Lower lobe of right lung (tissue), 2 donors: ENCODE measurements at regions not wholly inside any gene's neighbourhood (a gene's known extent, or its start where the extent isn't known, plus 50 kb on each side); places are given as distances from the start of the nearest gene placed in this dataset.

Experiments used
- ATAC-seq, 2 donors: fragments of 200-7000 bp; cut with Tn5 transposase; one replicate each; pipeline ENCODE4 v1.9.1; 2020 to 2022; ENCODE audit warnings: mild to moderate bottlenecking in 2 of 2, moderate library complexity in 2 of 2
- DNase-seq: peaks from one replicate; pipeline ENCODE4 v3.0.0-alpha.2; 2020
- H3K27ac ChIP-seq: fragments of 200-600 bp; one replicate; pipeline ENCODE4 v1.8.0; 2022
- H3K27me3 ChIP-seq: fragments of 200-600 bp; one replicate; pipeline ENCODE4 v1.8.0; 2022; ENCODE audit warnings: low read depth
- H3K36me3 ChIP-seq: fragments of 200-600 bp; one replicate; pipeline ENCODE4 v1.8.0; 2022; ENCODE audit warnings: mild to moderate bottlenecking
- H3K4me1 ChIP-seq: fragments of 200-600 bp; one replicate; pipeline ENCODE4 v1.8.0; 2022
- H3K4me3 ChIP-seq: fragments of 200-600 bp; one replicate; pipeline ENCODE4 v1.8.0; 2022; ENCODE audit warnings: mild to moderate bottlenecking
- H3K9me3 ChIP-seq: fragments of 200-600 bp; one replicate; pipeline ENCODE4 v1.8.0; 2022
- intact Hi-C: fragments of 100-400 bp; cut with DNase I; formaldehyde crosslinking; loops from one replicate; pipeline ENCODE4 v1.11.0; 2022
- TF ChIP-seq, protein P1 (sequence below): fragments of 200-600 bp; IDR thresholded peaks from one replicate; pipeline ENCODE4 v1.8.0; 2022; ENCODE audit warnings: antibody characterized with exemption, mild to moderate bottlenecking
- donor health status: DM: no; HTN: yes; CAD: no; lungs with severe emphysema.

DNA sequence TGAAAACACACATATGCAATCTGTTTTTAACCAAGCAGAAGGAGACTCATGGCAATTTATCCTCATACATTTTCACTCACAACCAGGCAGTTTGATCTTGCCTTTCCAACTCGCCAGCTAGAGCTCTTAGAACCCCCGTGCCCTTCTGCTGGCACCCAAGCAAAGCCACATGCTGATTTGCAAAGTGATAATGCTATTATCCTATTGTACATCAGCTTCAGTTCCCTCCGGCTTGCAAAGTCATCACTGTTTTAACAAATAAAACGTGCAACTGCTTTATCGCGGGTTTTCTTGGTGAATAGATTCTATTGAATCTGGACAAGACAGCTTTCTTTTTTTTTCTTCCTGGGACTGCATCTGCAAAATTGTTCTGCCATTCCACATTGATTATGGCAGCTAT, 314.6 kb downstream of the LNPK start:
- no peaks in the 10 kb centered on the region for H3K36me3 ChIP-seq
- no peak overlapping the region for H3K27ac ChIP-seq
- TF ChIP-seq, protein P1, sequence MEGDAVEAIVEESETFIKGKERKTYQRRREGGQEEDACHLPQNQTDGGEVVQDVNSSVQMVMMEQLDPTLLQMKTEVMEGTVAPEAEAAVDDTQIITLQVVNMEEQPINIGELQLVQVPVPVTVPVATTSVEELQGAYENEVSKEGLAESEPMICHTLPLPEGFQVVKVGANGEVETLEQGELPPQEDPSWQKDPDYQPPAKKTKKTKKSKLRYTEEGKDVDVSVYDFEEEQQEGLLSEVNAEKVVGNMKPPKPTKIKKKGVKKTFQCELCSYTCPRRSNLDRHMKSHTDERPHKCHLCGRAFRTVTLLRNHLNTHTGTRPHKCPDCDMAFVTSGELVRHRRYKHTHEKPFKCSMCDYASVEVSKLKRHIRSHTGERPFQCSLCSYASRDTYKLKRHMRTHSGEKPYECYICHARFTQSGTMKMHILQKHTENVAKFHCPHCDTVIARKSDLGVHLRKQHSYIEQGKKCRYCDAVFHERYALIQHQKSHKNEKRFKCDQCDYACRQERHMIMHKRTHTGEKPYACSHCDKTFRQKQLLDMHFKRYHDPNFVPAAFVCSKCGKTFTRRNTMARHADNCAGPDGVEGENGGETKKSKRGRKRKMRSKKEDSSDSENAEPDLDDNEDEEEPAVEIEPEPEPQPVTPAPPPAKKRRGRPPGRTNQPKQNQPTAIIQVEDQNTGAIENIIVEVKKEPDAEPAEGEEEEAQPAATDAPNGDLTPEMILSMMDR = no peak
- no peaks in the 10 kb centered on the region for H3K27me3 ChIP-seq
- intact Hi-C loops = no loop called here
- DNase-seq (no peak), ATAC-seq (no peak)
- no peaks in the 10 kb centered on the region for H3K4me1 ChIP-seq
- no peaks in the 10 kb centered on the region for H3K9me3 ChIP-seq
- no peak overlapping the region for H3K4me3 ChIP-seq

DNA sequence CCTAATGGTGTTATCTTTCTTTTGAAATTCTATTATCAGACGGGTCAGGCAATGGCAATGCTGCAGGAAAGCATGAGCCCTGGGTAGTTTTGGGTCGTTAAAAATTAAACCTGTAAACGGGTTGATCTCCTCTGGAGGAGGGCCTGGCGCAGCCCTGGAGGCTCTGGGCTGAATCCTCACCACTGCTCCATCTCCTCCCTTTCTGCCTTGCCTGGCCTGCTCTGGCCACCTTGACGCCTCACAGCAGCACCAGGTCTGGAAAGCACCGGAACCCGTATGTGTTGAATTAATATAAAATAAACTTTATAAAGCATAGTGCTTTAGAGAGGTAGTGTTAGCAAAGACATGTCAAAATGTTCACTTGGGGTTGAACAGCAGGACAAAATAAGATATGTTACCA, 316.1 kb downstream of the LNPK start:
- DNase-seq (no peak), ATAC-seq (no peak)
- Histone ChIP-seq H3K4me3 (no peak overlapping the region), H3K27me3 (no peaks in the 10 kb centered on the region), H3K27ac (no peak overlapping the region), H3K36me3 (no peaks in the 10 kb centered on the region), H3K4me1 (no peaks in the 10 kb centered on the region), H3K9me3 (no peaks in the 10 kb centered on the region)
- TF ChIP-seq, protein P1 = no peak
- intact Hi-C loops = no loop called here

DNA sequence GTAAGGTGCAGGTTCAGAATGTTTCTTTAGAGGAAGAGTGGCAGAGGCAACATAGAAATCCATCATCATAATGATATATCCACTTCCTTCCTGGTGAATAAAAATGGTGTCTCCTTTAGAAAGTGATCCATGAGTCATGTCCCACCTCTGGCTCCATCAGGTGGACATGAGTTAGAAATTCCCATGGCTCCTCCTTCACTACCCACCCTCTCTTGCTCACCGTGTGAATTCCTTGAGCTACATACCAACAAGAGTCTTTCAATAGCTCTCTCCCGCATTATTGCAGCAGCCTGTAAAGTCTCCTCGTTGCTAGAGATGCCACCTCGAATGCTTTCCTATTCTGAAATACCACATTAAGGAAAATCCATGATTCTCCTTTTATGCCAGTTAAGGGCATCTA, 317.6 kb downstream of the LNPK start:
- no peak for ATAC-seq

DNA sequence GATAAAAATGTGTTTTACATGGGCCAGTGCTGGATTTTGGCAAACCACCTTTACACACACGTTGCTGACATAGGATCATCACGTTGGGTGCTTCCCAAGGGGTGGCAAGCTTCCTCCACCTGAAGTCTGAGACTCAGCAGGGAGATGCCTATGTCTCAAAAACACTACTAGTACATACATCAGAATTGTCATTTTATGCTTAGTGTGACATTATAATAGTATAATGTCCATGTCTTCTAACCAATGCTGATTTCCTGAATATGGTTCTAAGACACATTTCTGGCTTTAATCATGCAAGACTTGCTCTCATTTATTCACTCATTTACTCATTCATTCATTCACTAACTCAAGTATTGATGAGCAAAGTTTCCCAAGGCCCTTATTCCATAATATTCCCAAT, 322.3 kb downstream of the LNPK start:
- no peak for ATAC-seq
- Histone ChIP-seq H3K9me3 (no peaks in the 10 kb centered on the region), H3K36me3 (no peaks in the 10 kb centered on the region), H3K27ac (no peak overlapping the region), H3K4me1 (no peaks in the 10 kb centered on the region), H3K4me3 (no peak overlapping the region), H3K27me3 (no peaks in the 10 kb centered on the region)
- DNase-seq = no peak
- intact Hi-C loops = no loop called here
- TF ChIP-seq, protein P1 = no peak

More for the DNA sequence above, 317.6 kb downstream of the LNPK start:
- Histone ChIP-seq H3K27me3 (no peaks in the 10 kb centered on the region), H3K9me3 (no peaks in the 10 kb centered on the region), H3K4me1 (no peaks in the 10 kb centered on the region), H3K36me3 (no peaks in the 10 kb centered on the region), H3K4me3 (no peak overlapping the region), H3K27ac (no peak overlapping the region)
- intact Hi-C loops = no loop called here
- no peak for DNase-seq
- TF ChIP-seq, protein P1 = no peak

DNA sequence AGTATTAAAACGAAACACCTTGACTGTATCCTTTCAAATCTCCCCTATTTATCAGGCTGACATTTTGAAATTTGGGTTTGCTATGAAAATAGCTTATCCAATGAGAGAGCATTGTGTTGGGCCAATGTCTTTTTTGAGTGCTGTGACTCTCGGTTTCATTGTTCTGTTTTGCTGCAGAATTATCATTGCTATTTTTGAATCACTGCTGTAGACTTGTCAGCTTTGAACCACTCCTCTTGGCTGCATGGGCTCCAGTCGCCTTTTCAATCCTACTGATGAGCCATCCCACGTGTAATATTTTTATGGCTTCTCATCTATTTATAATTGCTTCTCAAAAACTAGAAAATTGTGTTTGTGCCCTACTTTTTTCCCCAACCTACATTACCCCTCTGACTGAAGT, 322.8 kb downstream of the LNPK start:
- DNase-seq = no peak
- H3K4me3 ChIP-seq = no peak overlapping the region
- ATAC-seq = no peak
- no peak overlapping the region for H3K27ac ChIP-seq
- no peaks in the 10 kb centered on the region for H3K27me3 ChIP-seq
- no peaks in the 10 kb centered on the region for H3K4me1 ChIP-seq
- intact Hi-C loops = no loop called here
- TF ChIP-seq, protein P1 = no peak
- no peaks in the 10 kb centered on the region for H3K36me3 ChIP-seq
- H3K9me3 ChIP-seq = no peaks in the 10 kb centered on the region

DNA sequence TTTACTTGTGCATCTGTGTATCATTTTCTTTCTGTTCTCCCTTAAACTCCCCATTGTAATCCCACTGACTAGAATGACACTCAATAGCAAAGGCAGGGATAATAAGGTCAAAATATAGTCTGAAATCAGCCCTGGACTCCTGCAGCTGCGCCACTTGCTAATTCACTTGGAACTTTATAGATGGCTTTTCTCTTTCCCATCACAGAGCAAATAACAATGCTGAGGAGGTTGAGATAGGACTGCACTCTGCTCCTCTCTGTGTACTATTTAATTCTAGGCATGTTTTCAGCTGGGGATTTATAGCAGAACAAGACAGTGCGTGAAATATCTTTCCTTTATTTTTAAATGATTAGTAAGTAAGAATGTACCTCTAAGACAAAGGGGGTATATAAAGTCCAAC, 324.2 kb downstream of the LNPK start:
- no peak for DNase-seq
- H3K27me3 ChIP-seq = no peaks in the 10 kb centered on the region
- H3K36me3 ChIP-seq = no peaks in the 10 kb centered on the region
- peaks cover 4% of the 10 kb centered on the region for H3K9me3 ChIP-seq
- no peaks in the 10 kb centered on the region for H3K4me1 ChIP-seq
- TF ChIP-seq, protein P1 = no peak
- H3K4me3 ChIP-seq = no peak overlapping the region
- H3K27ac ChIP-seq = no peak overlapping the region
- intact Hi-C loops = no loop called here
- no peak for ATAC-seq
